ENCODE measurements at regions not wholly inside any gene's neighbourhood (a gene's known extent, or its start where the extent isn't known, plus 50 kb on each side); places are given as distances from the start of the nearest gene placed in this dataset.

DNA sequence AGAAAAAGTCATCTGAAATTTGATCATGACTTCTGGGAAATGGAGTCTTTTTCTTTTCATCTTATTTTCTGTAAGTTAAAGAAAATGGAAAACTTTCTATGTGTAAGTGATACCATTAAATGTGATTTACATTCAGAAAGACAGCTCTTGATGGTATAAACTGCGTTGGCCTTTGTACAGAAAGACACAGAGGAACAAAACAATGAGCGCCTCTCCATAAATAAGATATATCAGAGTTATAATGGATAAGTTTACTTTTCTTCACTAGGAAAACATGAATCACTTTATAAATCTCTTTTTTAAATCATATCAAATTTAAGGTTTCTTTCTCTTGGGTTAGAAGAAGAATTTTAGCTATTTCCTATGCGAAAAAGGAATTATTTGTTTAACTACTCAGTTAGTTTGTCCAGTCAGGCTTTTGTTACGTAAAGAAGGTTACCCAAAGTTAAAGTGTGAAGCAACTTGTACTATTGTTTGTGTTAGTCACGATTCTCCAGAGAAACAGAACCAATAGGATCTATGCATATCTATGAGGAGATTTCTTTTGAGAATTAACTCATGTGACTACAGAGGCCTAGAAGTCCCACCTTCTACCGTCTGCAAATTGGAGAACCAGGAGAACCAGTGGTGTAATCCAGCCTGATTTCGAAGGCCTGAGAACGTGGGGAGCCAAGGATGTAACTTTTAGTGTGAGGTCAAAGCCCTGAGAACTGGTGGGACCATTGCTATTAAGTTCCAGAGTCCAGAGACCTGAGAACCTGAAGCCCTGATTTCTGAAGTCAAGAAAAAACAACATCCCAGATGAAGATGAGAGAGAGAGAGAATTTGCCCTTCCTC lies 295.4 kb upstream of the KCNJ16 start:
- no peak for DNase-seq

DNA sequence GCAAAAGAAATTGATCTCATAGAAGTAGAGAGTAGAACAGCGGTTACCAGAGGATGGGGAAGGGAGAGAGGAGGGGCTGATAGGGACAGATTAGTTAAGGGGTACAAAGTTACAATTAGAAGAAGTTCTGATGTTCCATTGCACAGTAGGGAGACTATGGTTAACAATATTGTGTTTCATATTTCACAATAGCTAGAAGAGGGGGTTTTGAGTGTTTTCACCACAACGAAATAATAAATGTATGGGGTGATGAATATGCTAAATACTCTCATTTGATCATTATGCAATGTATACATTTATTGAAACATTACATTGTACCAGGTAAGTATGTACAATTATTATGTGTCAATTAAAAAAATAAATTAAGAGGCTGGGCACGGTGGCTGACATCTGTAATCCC lies 291.2 kb upstream of the KCNJ16 start:
- no peak for DNase-seq

- no peak for DNase-seq
Measured at GRCh38 chr17:69788957-69789356, 286.1 kb upstream of the KCNJ16 start.

- DNase-seq: no peak
Measured at GRCh38 chr17:69796078-69796477, 278.9 kb upstream of the KCNJ16 start.

DNA sequence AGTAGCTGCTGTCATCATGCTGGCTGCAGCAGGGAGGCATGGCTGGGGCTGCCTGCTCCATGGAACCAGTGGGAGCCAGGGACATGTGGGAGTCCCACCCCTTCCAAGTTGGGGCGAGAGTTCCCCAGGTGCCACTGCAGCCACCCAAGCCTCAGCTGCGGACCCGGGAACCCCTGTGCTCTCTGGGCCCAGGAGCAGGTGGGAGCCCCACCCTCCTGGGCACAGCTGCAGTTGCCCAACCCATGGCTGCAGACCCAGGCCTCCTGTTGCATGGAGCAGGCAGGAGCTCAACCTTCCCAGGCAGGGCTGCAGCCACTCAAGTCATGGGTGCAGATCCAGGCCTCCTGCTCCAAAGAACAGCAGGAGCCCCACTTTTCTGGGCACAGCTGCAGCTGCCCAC lies 274.2 kb upstream of the KCNJ16 start:
- DNase-seq: no peak

DNA sequence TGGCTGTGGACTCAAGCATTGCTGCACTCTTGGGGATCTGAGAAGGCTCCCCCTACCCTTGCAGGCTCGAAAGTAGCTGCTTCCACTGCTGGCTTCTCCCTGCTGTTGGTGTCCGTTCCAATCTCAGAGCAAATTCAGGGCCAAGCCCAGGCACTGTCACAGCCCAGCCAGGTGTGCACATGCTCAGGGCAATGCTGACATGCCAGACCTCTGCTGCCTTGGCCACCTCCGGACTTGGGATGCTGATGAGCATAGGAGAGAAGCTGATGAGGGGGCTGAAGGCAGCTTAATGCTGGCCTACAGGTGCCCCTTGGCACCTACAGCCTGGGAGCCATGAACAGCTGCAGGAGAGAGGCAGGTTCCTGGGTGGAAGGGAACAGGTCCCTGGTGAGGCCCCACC lies 273.7 kb upstream of the KCNJ16 start:
- no peak for DNase-seq

GRCh38 chr17:69802045-69802740 lies 272.8 kb upstream of the KCNJ16 start:
- DNase-seq: no peak

DNA sequence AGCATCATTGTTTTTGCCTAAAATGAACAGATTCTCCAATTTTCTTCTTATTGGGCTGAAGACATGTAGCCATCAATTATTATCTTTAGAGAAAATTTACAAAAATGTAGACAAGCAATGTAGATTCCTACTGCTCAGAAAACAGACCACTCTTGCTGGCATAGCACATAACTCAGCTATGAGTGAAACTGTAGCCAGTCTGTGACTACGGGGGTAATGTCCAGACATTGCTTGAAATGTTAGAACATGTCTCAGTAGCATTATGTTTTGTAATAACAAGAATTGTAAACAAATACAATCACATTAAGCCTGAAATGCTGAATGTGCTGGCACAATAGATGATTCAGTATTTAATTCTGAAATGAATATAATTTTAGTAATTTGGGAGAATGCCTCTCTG lies 265.7 kb upstream of the KCNJ16 start:
- DNase-seq: no peak

DNA sequence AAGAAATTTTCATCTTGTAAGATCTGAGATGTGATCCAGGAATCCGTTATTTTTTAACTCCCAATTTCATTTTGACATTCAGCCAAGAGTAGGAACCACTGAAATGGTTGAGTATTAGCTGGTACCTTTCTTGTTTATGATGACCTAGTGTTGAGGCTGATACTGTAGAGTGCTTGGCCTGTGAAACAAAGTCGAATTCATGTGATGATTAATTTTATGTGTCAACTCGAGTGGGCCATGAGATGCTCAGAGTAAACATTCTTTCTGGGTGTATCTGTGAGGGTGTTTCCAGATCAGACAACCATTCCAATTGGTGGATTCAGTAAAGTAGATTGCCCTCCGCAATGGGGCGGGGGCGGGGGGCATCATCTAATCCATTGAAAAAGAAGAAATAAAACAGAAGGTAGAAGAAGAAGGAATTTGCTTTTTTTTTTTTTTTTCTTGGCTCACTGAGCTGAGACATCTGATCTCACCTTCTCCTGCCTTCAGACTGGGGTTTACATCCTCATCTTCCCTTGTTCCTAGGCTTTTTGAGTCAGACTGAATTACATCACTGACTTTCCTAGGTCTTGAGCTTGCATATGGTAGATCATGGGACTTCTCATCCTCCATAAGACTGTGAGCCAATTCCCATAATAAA lies 264.6 kb upstream of the KCNJ16 start:
- no peak for DNase-seq

- no peak for DNase-seq
Measured at GRCh38 chr17:69812240-69812837, 262.7 kb upstream of the KCNJ16 start.

DNA sequence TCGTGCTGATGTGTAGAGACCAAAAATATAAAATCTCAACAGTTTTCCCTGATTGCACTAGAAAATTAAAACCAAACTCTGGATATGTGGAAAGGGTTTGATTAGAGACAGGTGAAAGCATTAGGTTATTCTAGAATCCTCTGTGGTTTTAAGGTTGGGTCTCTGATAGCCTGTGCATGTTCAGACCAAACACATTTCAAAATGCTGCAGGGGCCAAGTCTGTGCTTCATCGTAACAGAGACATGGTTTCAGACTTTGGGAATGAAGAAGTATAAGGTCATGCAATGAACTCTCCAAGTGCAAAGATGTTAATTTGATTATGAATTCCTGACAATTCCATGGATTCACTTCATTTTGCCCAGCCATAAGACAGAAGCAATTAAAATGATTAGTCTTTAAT lies 261.0 kb upstream of the KCNJ16 start:
- no peak for DNase-seq

- DNase-seq: no peak
Measured at GRCh38 chr17:69815406-69815805, 259.6 kb upstream of the KCNJ16 start.

DNA sequence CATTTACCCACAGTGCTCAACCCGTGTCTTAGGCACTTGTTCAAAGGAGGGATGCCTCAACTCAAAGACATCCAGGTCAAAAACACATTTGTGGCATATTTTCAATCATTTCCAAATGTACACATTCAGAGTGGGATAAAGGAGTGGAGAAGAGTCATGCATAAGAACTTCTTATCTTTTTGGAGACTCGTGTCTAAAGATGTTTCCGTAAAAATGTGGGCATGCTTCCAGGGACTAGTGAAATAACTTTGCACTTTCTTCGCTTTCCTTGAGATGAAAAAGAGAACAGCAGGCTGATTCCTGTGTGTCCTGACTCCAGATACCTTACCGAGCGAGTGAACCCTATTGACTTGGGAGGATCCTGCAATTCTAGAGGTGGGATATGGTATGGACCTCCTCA lies 256.6 kb upstream of the KCNJ16 start:
- DNase-seq: no peak

DNA sequence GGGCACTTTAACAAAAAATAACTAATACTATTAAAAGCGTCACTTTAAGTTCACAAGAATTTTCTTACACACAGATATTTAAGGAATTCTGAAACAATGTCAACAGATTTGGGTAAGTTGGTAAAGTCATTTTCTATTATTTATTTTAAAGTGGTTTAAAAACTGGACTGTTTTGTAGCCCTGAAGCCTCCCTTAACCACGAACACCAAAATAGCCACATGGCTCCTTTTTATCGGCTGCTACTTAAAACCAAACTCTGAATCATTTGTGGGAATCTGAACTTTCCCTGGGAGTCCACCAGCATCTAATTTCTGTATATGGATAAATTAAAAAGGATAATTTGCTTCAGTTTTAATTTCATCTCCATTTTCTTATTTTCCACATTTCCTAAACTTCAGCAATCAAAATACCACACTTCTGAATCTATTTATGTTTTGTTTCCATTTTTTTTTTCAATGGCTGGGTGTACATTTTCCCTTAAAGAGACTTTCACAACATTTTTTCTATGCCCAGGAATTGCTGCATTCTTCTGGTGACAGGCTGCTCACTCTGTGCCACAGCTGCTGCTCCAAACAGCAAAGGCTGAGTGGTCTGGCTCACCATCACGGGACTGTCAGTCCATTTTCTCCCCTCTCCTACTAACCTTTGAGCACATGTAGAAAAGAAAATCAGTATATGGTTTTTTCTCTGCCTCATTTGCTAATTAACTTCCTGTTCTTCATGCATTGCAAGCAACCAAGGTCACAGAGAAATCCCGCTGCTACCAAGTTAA lies 255.5 kb upstream of the KCNJ16 start:
- DNase-seq: no peak

DNA sequence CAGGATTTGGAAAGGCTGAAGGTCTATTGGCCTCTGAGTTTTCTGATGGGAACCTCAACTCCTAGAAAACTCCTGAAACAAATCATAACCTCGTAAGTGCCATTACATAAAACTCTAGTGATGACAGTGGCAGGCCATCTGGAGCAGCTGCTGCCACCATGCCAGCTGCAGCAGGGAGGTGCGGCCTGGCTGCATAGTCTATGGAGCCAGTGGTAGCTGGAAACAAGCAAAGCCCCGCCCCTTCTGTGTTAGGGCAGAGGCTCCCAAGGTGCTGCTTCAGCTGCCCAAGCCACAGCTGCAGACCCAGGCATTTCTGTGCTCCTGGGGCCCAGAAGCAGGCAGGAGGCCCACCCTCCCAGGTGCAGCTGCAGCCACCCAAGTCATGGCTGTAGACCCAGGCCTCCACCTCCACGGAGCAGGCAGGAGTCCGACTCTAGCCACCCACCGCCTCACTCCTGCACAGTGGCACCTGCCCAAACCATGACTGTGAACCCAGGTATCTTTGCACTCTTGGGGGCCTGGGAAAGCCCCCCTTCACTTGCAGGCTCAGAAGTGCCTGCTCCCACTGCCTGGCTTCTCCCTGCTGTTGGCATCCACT lies 254.1 kb upstream of the KCNJ16 start:
- no peak for DNase-seq

DNA sequence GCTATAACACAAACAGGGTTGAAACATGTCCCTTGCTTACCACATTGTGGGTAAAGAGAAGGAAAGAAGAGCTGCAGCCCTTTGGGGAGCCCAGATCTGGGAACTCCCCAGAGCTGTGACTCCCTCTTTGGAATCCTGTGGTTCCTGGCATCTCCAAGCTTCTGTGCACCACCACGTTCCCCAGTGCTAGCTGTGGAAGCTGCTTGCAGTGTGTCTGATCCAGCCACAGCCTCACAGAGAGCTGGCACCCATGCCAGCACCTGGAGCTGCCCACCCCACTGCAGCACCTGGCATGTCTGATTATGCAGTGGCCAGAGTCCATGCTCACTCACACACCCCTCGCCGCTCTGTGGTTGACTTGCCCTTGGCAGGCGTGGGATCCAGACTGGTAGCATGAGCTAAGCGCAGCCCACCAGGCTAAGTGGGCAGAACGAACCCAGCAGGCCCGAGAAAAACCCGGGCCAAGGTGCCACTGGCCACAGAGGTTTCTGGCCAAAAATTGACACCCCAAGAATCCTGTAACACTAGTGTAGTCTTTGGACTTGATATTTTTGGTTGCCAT lies 252.6 kb upstream of the KCNJ16 start:
- DNase-seq: no peak

- no peak for DNase-seq
Measured at GRCh38 chr17:69828087-69828486, 246.9 kb upstream of the KCNJ16 start.

DNA sequence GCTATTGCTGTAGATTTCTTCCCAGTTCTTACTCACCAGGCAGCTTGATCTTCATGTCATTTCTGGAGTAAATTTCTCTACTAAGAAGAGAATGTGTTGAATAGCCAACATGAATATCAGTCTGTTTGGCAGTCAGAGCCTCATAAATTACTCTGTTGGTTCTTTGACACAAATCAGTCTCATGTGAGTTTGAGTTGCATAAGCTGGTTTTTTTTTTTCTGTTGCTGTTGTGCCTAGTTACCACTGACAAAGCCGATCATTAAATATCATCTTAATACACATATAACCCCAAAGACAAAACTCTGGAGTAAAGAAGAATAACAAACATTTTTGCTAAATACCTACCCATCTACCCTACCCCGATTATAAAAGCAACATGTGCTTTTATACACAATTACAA lies 240.5 kb upstream of the KCNJ16 start:
- DNase-seq: no peak

GRCh38 chr17:69851736-69852135 lies 223.3 kb upstream of the KCNJ16 start:
- no peak for DNase-seq

DNA sequence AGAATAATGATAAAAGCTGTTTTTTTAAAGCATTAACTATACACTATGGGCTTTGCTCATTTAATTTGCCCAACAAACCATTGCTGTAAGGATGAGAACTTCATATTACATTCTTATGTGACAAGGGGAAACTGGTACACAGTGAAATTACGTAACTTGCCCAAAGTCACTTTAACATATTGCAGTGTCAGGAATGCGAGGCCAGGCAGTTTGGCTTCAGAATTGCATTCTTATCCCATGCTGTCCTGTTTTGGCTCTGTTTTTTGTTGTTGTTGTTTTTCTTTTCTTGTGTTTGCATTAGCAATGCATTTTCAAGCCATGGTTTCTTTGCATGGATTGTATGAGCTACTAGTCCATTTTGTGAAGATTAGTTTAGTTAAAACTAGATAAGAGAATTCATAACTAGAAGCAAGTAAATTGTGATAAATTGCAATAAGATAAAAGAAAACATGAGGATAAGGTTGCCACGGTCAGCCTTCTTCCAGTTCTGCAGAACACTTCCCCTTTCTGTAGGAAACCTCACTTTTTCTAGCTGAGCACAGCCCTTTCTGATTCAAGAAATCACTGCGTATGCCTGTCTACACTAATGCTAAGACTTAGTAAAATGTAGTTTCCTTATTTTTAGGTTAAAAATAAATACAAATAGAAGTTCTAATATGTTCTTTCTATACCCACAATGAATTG lies 221.3 kb upstream of the KCNJ16 start:
- DNase-seq: no peak

DNA sequence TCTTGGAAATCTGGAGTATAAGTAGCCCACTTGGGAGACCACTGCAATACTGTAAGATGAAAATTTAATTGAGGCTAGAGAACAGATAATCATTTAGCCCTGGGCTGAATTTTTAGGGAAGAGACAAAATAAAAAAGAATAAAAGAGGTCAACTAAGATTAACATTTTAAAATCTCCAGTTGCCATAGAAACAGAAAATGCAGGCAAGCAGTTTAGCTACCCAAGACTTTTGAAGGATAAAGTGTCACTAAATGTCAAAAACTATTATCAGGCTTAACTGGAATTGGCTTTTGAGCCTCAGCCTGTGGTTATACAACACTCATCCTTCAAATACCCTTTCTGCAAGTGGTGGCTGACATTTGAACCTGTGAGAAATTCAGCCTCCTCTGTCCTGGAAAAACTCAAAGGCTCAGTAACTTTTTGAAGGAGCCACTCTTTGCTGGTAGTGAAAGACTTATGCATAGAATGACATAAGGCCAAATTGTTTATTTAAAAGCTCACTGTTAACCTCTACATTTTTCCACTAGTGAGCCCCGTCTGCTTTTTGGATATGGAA lies 220.7 kb upstream of the KCNJ16 start:
- no peak for DNase-seq

Measured in CD4-positive, alpha-beta T cell treated with Interleukin-1 beta for 1 hour (primary cell).